NT2/D1 (cell line): ENCODE measurements at regions not wholly inside any gene's neighbourhood (a gene's known extent, or its start where the extent isn't known, plus 50 kb on each side); places are given as distances from the start of the nearest gene placed in this dataset.

Experiments
- SUZ12 ChIP-seq: IDR thresholded peaks from 2 replicates; pipeline ENCODE4 v1.6.1; 2011; ENCODE audit not compliant: insufficient read length, insufficient read depth; ENCODE audit errors: extremely low read depth
- YY1 ChIP-seq: IDR thresholded peaks from 2 replicates; pipeline ENCODE4 v1.6.1; 2011; ENCODE audit not compliant: insufficient read length, insufficient read depth
- ZNF274 ChIP-seq: IDR thresholded peaks from 2 replicates; pipeline ENCODE4 v1.6.1; 2011; ENCODE audit warnings: mild to moderate bottlenecking, low read depth, low read length

GRCh38 chr13:107205318-107206104 lies 637.6 kb upstream of the ARGLU1 start:
- no peak for TF ChIP-seq ZNF274
- no peak for TF ChIP-seq YY1
- TF ChIP-seq SUZ12: no peak
